ENCODE measurements at regions not wholly inside any gene's neighbourhood (a gene's known extent, or its start where the extent isn't known, plus 50 kb on each side); places are given as distances from the start of the nearest gene placed in this dataset.

DNA sequence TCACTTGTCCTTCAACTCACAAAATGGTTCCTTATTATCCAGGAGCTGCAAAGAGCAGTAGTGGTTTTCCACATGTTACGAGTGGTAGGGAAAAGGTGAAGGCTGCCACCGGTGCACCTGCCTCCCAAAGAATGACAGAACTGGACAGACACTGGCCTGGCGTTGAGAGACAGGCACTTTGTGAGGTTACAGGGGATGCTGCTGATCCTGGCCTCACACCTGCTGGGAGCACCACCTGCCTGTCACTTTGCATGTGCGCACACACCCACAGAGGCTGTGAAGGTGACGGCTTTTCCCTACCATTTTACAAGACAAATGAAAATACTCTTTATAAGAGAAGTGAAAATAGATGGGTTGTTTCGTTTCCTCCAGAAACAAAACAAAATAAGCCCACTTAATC, 175.3 kb upstream of the B3GAT1 start:
- no TSS peak for BruUV-seq (replicated peaks)
- POLR2A ChIA-PET: no interaction called here
- TF ChIP-seq, protein P1, sequence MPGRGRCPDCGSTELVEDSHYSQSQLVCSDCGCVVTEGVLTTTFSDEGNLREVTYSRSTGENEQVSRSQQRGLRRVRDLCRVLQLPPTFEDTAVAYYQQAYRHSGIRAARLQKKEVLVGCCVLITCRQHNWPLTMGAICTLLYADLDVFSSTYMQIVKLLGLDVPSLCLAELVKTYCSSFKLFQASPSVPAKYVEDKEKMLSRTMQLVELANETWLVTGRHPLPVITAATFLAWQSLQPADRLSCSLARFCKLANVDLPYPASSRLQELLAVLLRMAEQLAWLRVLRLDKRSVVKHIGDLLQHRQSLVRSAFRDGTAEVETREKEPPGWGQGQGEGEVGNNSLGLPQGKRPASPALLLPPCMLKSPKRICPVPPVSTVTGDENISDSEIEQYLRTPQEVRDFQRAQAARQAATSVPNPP (IDR thresholded peaks at IDR 0.05; ENCODE audit: borderline replicate concordance, insufficient read depth, insufficient read length): no peak
- TF ChIP-seq IRF2 (CRISPR knock-in tag; IDR thresholded peaks at IDR 0.05): no peak
- TF ChIP-seq NFXL1 (CRISPR knock-in tag; IDR thresholded peaks at IDR 0.05): no peak
- TF ChIP-seq TRIM28 (IDR thresholded peaks at IDR 0.05): no peak
- no peak for TF ChIP-seq ZBTB7A (IDR thresholded peaks at IDR 0.05; ENCODE audit: borderline replicate concordance, control insufficient read depth, low read depth, low read length)
- TF ChIP-seq TBL1XR1 (IDR thresholded peaks at IDR 0.05; ENCODE audit: low read length in 2 of 2): no peak
- TF ChIP-seq DIDO1 (tag; IDR thresholded peaks at IDR 0.05; ENCODE audit: low read depth): no peak
- TF ChIP-seq STAG1 (CRISPR knock-in tag; IDR thresholded peaks at IDR 0.05; ENCODE audit: borderline replicate concordance): no peak
- TF ChIP-seq ZNF12 (CRISPR knock-in tag; IDR thresholded peaks at IDR 0.05): no peak
- no peak for TF ChIP-seq ZNF212 (CRISPR knock-in tag; IDR thresholded peaks at IDR 0.05)
- TF ChIP-seq MAFK (IDR thresholded peaks at IDR 0.05; ENCODE audit: low read length): no peak
- TF ChIP-seq SMAD4 (CRISPR knock-in tag; conservative IDR thresholded peaks at IDR 0.05): no peak

More for the DNA sequence above, 175.3 kb upstream of the B3GAT1 start:
- no peaks in the 10 kb centered on the region for H3K36me3 ChIP-seq (ENCODE audit: control insufficient read depth, insufficient read depth, low read length)
- H2AFZ ChIP-seq (ENCODE audit: low read depth, low read length): no peak overlapping the region
- H3K79me2 ChIP-seq (ENCODE audit: control insufficient read depth, insufficient read depth, low read length): no peaks in the 10 kb centered on the region
- DNase-seq (ENCODE audit: extremely low read depth in 1 of 4, low spot score in 3 of 4) (no peak), FAIRE-seq (no peak), ATAC-seq (no peak)
- intact Hi-C loops (cut with micrococcal nuclease): no loop called here
- WGBS (ENCODE audit: insufficient coverage, low coverage, missing lambda C conversion rate): 0% methylated on average over 5 of the region's 6 CpGs
- H3K4me1 ChIP-seq (replicated peaks in 1 of 2; ENCODE audit: control insufficient read depth in 2 of 2, insufficient read depth in 2 of 2, low read length in 2 of 2): no peaks in the 10 kb centered on the region
- H3K9me3 ChIP-seq (replicated peaks; ENCODE audit: control insufficient read depth, insufficient read depth, low read depth, low read length): no peaks in the 10 kb centered on the region
- no peak overlapping the region for H3K4me3 ChIP-seq
- in situ Hi-C loops (cut with MboI): no loop called here
- H3K27me3 ChIP-seq (ENCODE audit: control insufficient read depth in 2 of 2, insufficient read depth in 2 of 2, low read length in 2 of 2): peaks cover 0 to 23% of the 10 kb centered on the region in 2 experiments; a peak in 3 of 5 replicates
- H3K9me1 ChIP-seq (ENCODE audit: control insufficient read depth, insufficient read depth, low read length): no peaks in the 10 kb centered on the region
- H3K4me2 ChIP-seq (ENCODE audit: insufficient read depth, low read length): no peak overlapping the region
- CTCF ChIA-PET (ENCODE audit: low intra/inter-chr PET ratio): no interaction called here
- H3K9ac ChIP-seq (ENCODE audit: insufficient read depth in 1 of 2, low read depth in 2 of 2, low read length in 2 of 2): no peak overlapping the region
- no peaks in the 10 kb centered on the region for H4K20me1 ChIP-seq (replicated peaks; ENCODE audit: control insufficient read depth, insufficient read depth, low read length)
- H3K27ac ChIP-seq (ENCODE audit: extremely low read depth, low read depth, low read length): no peak overlapping the region
